Endodermal cell (in vitro differentiated cells): ENCODE measurements at regions not wholly inside any gene's neighbourhood (a gene's known extent, or its start where the extent isn't known, plus 50 kb on each side); places are given as distances from the start of the nearest gene placed in this dataset.

Source experiments
- DNase-seq: peaks from one replicate; pipeline ENCODE4 v3.0.0-alpha.2; 2017
- H3K27ac ChIP-seq: 2 replicates; pipeline ENCODE4 v1.5.1; 2013; ENCODE audit warnings: mild to moderate bottlenecking, low read depth, low read length, moderate library complexity
- H3K27me3 ChIP-seq: 2 replicates; pipeline ENCODE4 v1.6.1; 2013; ENCODE audit warnings: mild to moderate bottlenecking, low read length, moderate library complexity; ENCODE audit not compliant: insufficient read depth, control insufficient read depth, poor library complexity, severe bottlenecking
- H3K36me3 ChIP-seq: 2 replicates; pipeline ENCODE4 v1.7.0; 2013; ENCODE audit warnings: mild to moderate bottlenecking, low read length, moderate library complexity; ENCODE audit not compliant: control insufficient read depth, insufficient read depth
- H3K4me1 ChIP-seq: one replicate; pipeline ENCODE4 v1.7.0; 2013; ENCODE audit warnings: low read length; ENCODE audit not compliant: control insufficient read depth, insufficient read depth
- H3K4me3 ChIP-seq: 2 replicates; pipeline ENCODE4 v1.5.1; 2013; ENCODE audit warnings: mild to moderate bottlenecking, low read length, moderate library complexity
- H3K9ac ChIP-seq: 2 replicates; pipeline ENCODE4 v1.6.1; 2013; ENCODE audit warnings: mild to moderate bottlenecking, low read length, moderate library complexity; ENCODE audit not compliant: poor library complexity, severe bottlenecking; ENCODE audit errors: extremely low read depth
- H3K9me3 ChIP-seq: 2 replicates; pipeline ENCODE4 v1.6.1; 2013; ENCODE audit warnings: mild to moderate bottlenecking, low read length, moderate library complexity; ENCODE audit not compliant: control insufficient read depth
- H3K27ac Mint-ChIP-seq: 2 replicates; pipeline ENCODE4 v1.8.0; 2020; ENCODE audit warnings: mixed read lengths
- H3K27me3 Mint-ChIP-seq: 2 replicates; pipeline ENCODE4 v1.8.0; 2021; ENCODE audit warnings: mild to moderate bottlenecking, mixed read lengths; ENCODE audit not compliant: insufficient read depth
- H3K36me3 Mint-ChIP-seq: 2 replicates; pipeline ENCODE4 v1.8.0; 2020; ENCODE audit warnings: low read depth, mixed read lengths
- H3K4me1 Mint-ChIP-seq: 2 replicates; pipeline ENCODE4 v1.8.0; 2020; ENCODE audit warnings: mixed read lengths
- H3K4me3 Mint-ChIP-seq: 2 replicates; pipeline ENCODE4 v1.8.0; 2020; ENCODE audit warnings: mild to moderate bottlenecking, moderate library complexity, mixed read lengths
- H3K9me3 Mint-ChIP-seq: 2 replicates; pipeline ENCODE4 v1.8.0; 2020; ENCODE audit warnings: mild to moderate bottlenecking, mixed read lengths
- WGBS, 2 experiments: methylation state at CpG; one replicate each; pipeline versions ENCODE4 v1.1.5 to v1.1.7; 2013; ENCODE audit warnings: missing lambda C conversion rate in 2 of 2, mixed read lengths in 1 of 2; ENCODE audit not compliant: insufficient coverage in 1 of 2, insufficient read length in 1 of 2; 5-methylcytosine and 5-hydroxymethylcytosine counted together
- TF ChIP-seq, protein P1 (sequence below): fragments of 200-600 bp; sonication (generic); conservative IDR thresholded peaks from 2 replicates; pipeline ENCODE4 v1.5.0; 2021; ENCODE audit warnings: antibody characterized with exemption, mild to moderate bottlenecking

GRCh38 chr4:53752124-53752523, 160.8 kb upstream of the LNX1 start:
- Histone ChIP-seq H3K4me3 (no peak overlapping the region), H3K36me3 (no peaks in the 10 kb centered on the region), H3K9me3 (no peaks in the 10 kb centered on the region), H3K27me3 (no peaks in the 10 kb centered on the region), H3K4me1 (no peaks in the 10 kb centered on the region), H3K9ac (no peak overlapping the region), H3K27ac (no peak overlapping the region)
- Mint-ChIP-seq H3K9me3 (peaks cover 5% of the 10 kb centered on the region), H3K36me3 (no peaks in the 10 kb centered on the region), H3K27me3 (no peaks in the 10 kb centered on the region), H3K4me3 (no peak overlapping the region), H3K27ac (no peak overlapping the region), H3K4me1 (no peaks in the 10 kb centered on the region)
- DNase-seq, result no peak
- TF ChIP-seq, protein P1, sequence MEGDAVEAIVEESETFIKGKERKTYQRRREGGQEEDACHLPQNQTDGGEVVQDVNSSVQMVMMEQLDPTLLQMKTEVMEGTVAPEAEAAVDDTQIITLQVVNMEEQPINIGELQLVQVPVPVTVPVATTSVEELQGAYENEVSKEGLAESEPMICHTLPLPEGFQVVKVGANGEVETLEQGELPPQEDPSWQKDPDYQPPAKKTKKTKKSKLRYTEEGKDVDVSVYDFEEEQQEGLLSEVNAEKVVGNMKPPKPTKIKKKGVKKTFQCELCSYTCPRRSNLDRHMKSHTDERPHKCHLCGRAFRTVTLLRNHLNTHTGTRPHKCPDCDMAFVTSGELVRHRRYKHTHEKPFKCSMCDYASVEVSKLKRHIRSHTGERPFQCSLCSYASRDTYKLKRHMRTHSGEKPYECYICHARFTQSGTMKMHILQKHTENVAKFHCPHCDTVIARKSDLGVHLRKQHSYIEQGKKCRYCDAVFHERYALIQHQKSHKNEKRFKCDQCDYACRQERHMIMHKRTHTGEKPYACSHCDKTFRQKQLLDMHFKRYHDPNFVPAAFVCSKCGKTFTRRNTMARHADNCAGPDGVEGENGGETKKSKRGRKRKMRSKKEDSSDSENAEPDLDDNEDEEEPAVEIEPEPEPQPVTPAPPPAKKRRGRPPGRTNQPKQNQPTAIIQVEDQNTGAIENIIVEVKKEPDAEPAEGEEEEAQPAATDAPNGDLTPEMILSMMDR, result no peak
- WGBS, 2 experiments, result 90 to 100% methylated on average over 1 of the region's 2 CpGs

DNA sequence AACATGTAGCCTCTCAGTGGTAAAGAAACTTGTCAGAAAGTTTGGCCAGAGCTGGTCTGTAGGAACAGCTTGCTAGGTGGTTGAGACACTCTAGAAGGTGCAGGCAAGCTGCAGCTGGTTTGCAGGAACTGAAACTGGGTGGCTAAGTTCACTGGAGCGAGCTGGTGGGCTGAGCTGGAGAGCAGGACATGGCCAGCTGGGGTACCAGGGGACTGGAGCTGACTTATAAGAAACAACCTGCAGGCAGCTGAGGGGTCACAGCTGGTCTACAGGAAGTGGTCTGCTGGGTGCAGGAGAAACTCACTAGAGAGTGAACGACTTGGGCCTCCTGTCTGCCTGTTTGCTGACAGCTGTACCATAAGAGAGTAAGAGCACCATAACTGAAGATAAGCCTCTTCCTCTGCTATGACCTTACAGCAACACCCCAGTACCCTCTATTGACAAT, 157.1 kb upstream of the LNX1 start:
- DNase-seq, result no peak
- 86 to 92% methylated on average over 1 to 2 of the region's 2 CpGs for WGBS, 2 experiments
- no peak overlapping the region for H3K27ac Mint-ChIP-seq
- Histone ChIP-seq H3K9ac (no peak overlapping the region), H3K27ac (no peak overlapping the region), H3K9me3 (no peaks in the 10 kb centered on the region), H3K36me3 (no peaks in the 10 kb centered on the region), H3K4me1 (no peaks in the 10 kb centered on the region), H3K4me3 (no peak overlapping the region), H3K27me3 (no peaks in the 10 kb centered on the region)
- no peak overlapping the region for H3K4me3 Mint-ChIP-seq
- no peaks in the 10 kb centered on the region for H3K9me3 Mint-ChIP-seq
- no peaks in the 10 kb centered on the region for H3K27me3 Mint-ChIP-seq
- H3K4me1 Mint-ChIP-seq, result no peaks in the 10 kb centered on the region
- TF ChIP-seq, protein P1, result no peak
- H3K36me3 Mint-ChIP-seq, result no peaks in the 10 kb centered on the region

DNA sequence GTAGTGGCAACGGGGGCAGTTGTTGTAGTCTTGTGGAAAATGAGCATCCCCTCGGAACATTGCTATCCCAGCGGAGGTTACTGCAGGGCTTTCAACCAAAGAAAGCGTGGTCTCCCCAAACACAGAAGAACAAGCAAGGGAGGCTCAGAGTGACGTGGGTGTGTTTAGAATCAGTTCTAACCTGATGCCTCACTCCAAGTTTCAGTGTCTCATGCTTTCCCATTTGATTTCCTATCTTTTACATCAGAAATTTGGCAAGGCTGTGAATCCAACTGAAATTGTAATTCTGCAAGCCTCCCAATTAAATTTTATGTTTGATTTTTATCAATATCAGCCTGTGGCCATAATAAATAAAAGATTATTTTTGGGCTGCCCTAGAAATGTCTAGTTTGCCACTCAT, 156.1 kb upstream of the LNX1 start:
- no peaks in the 10 kb centered on the region for H3K9me3 ChIP-seq
- no peak overlapping the region for H3K9ac ChIP-seq
- TF ChIP-seq, protein P1, result no peak
- no peaks in the 10 kb centered on the region for H3K9me3 Mint-ChIP-seq
- H3K4me3 Mint-ChIP-seq, result no peak overlapping the region
- WGBS, 2 experiments, result 82 to 90% methylated on average over 4 to 5 of the region's 5 CpGs
- no peaks in the 10 kb centered on the region for H3K27me3 Mint-ChIP-seq
- H3K4me3 ChIP-seq, result no peak overlapping the region
- no peaks in the 10 kb centered on the region for H3K4me1 ChIP-seq
- no peaks in the 10 kb centered on the region for H3K36me3 ChIP-seq
- H3K4me1 Mint-ChIP-seq, result no peaks in the 10 kb centered on the region
- no peak overlapping the region for H3K27ac ChIP-seq
- H3K27ac Mint-ChIP-seq, result no peak overlapping the region
- DNase-seq, result no peak
- H3K27me3 ChIP-seq, result no peaks in the 10 kb centered on the region
- no peaks in the 10 kb centered on the region for H3K36me3 Mint-ChIP-seq
